ENCODE measurements at regions not wholly inside any gene's neighbourhood (a gene's known extent, or its start where the extent isn't known, plus 50 kb on each side); places are given as distances from the start of the nearest gene placed in this dataset.

DNA sequence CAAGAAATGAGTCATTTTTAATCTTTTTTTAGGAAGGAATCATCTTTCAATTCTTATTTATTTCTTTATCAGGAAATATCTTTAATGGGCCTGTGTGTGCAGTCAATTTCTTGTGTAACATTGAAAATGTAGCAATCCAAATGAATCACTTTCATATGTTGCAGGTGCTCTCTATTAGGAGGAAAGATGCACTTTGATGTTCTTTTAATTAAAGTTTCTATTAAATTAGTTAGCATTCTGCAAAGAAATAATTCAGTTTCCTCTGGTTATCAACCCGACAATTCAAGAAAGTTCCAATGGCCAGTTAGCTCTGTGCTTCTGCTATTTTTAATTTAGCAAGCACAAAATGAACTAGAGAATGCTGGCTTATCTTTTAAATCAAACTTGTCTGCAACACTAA, 212.0 kb downstream of the PCDH17 start:
- no peaks in the 10 kb centered on the region for H3K27me3 ChIP-seq (ENCODE audit: insufficient read depth, low read length, poor library complexity, severe bottlenecking)
- no peak overlapping the region for H2AFZ ChIP-seq (ENCODE audit: low read length)
- no peaks in the 10 kb centered on the region for H3K79me2 ChIP-seq (ENCODE audit: insufficient read depth, low read length)
- no peaks in the 10 kb centered on the region for H3K9me2 ChIP-seq (replicated peaks; ENCODE audit: low read depth, low read length)
- no peak overlapping the region for H3K4me3 ChIP-seq (ENCODE audit: low read length, poor library complexity, severe bottlenecking)
- H3K36me3 ChIP-seq (ENCODE audit: insufficient read depth, low read length) = no peaks in the 10 kb centered on the region
- peaks cover 5% of the 10 kb centered on the region; the same call in 1 of the 2 replicates for H3K9me3 ChIP-seq (ENCODE audit: insufficient read depth, low read depth, low read length)
- H3K4me2 ChIP-seq (ENCODE audit: low read depth, low read length, poor library complexity, severe bottlenecking) = no peak overlapping the region
- H3K9ac ChIP-seq (ENCODE audit: low read depth, low read length, poor library complexity, severe bottlenecking) = no peak overlapping the region
- no peaks in the 10 kb centered on the region for H4K20me1 ChIP-seq (ENCODE audit: insufficient read depth, low read length, poor library complexity, severe bottlenecking)
- H3F3A ChIP-seq (ENCODE audit: low read depth) = no peaks in the 10 kb centered on the region
- TF ChIP-seq, protein P1, sequence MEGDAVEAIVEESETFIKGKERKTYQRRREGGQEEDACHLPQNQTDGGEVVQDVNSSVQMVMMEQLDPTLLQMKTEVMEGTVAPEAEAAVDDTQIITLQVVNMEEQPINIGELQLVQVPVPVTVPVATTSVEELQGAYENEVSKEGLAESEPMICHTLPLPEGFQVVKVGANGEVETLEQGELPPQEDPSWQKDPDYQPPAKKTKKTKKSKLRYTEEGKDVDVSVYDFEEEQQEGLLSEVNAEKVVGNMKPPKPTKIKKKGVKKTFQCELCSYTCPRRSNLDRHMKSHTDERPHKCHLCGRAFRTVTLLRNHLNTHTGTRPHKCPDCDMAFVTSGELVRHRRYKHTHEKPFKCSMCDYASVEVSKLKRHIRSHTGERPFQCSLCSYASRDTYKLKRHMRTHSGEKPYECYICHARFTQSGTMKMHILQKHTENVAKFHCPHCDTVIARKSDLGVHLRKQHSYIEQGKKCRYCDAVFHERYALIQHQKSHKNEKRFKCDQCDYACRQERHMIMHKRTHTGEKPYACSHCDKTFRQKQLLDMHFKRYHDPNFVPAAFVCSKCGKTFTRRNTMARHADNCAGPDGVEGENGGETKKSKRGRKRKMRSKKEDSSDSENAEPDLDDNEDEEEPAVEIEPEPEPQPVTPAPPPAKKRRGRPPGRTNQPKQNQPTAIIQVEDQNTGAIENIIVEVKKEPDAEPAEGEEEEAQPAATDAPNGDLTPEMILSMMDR (conservative IDR thresholded peaks at IDR 0.05; ENCODE audit: low read length) = no peak
- no peak for TF ChIP-seq EZH2phosphoT487 (IDR thresholded peaks at IDR 0.05; ENCODE audit: borderline replicate concordance)
- H3K4me1 ChIP-seq (ENCODE audit: insufficient read depth, low read length, poor library complexity, severe bottlenecking) = no peaks in the 10 kb centered on the region

DNA sequence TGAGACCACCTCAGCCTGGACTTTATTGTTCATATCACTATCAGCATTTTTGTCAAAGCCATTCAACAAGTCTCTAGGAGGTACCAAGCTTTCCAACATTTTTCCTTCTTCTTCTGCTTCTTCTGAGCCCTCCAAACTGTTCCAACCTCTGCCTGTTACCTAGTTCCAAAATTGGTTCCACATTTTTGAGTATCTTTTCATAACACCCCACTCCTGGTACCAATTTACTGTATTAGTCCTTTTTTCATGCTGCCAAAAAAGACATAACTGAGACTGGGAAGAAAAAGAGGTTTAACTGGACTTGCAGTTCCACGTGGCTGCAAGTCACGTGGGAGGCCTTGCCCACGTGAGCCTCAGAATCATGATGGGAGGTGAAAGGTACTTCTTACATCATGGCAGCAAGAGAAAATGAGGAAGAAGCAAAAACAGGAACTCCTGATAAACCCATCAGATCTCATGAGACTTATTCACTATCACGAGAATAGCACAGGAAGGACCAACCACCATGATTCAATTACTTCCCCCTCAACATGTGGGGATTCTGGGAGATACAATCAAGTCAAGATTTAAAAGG, 215.1 kb downstream of the PCDH17 start:
- H3K9me2 ChIP-seq (replicated peaks; ENCODE audit: low read depth, low read length) = no peaks in the 10 kb centered on the region
- TF ChIP-seq, protein P1 (conservative IDR thresholded peaks at IDR 0.05; ENCODE audit: low read length) = no peak
- TF ChIP-seq EZH2phosphoT487 (IDR thresholded peaks at IDR 0.05; ENCODE audit: borderline replicate concordance) = no peak
- H3F3A ChIP-seq (ENCODE audit: low read depth) = no peaks in the 10 kb centered on the region

DNA sequence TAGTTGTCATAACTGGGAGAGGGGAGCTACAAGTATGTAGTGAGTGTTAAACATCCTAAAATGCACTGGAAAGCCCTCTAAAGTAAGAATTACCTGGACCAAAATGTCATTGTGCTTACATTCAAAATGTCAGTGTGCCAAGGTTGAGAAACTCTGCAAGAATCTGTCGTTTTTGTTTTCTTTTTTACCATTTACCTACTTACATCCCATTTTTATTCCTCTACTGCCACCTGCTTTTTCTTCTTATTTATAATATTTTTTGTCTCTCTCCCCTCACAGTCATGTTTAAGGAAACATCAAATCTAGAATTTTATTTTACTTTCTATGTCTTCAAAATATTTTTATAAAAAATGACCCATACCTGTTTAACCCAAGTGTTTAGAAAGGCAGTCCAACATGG, 226.4 kb downstream of the PCDH17 start:
- Histone ChIP-seq H3K4me3 (ENCODE audit: low read length, poor library complexity, severe bottlenecking) (no peak overlapping the region), H3K27me3 (ENCODE audit: insufficient read depth, low read length, poor library complexity, severe bottlenecking) (no peaks in the 10 kb centered on the region), H3K9me3 (ENCODE audit: insufficient read depth, low read depth, low read length) (no peaks in the 10 kb centered on the region), H3K4me2 (ENCODE audit: low read depth, low read length, poor library complexity, severe bottlenecking) (no peak overlapping the region), H3K9ac (ENCODE audit: low read depth, low read length, poor library complexity, severe bottlenecking) (no peak overlapping the region), H3K9me2 (replicated peaks; ENCODE audit: low read depth, low read length) (no peaks in the 10 kb centered on the region), H3K36me3 (ENCODE audit: insufficient read depth, low read length) (no peaks in the 10 kb centered on the region), H3F3A (ENCODE audit: low read depth) (no peaks in the 10 kb centered on the region), H2AFZ (ENCODE audit: low read length) (no peak overlapping the region), H4K20me1 (ENCODE audit: insufficient read depth, low read length, poor library complexity, severe bottlenecking) (no peaks in the 10 kb centered on the region), H3K4me1 (ENCODE audit: insufficient read depth, low read length, poor library complexity, severe bottlenecking) (no peaks in the 10 kb centered on the region), H3K79me2 (ENCODE audit: insufficient read depth, low read length) (no peaks in the 10 kb centered on the region)
- TF ChIP-seq, protein P1 (conservative IDR thresholded peaks at IDR 0.05; ENCODE audit: low read length) = no peak

More for the DNA sequence above, 215.1 kb downstream of the PCDH17 start:
- Histone ChIP-seq H3K36me3 (ENCODE audit: insufficient read depth, low read length) (no peaks in the 10 kb centered on the region), H3K79me2 (ENCODE audit: insufficient read depth, low read length) (no peaks in the 10 kb centered on the region), H4K20me1 (ENCODE audit: insufficient read depth, low read length, poor library complexity, severe bottlenecking) (no peaks in the 10 kb centered on the region), H3K27me3 (ENCODE audit: insufficient read depth, low read length, poor library complexity, severe bottlenecking) (no peaks in the 10 kb centered on the region), H3K4me1 (ENCODE audit: insufficient read depth, low read length, poor library complexity, severe bottlenecking) (no peaks in the 10 kb centered on the region), H3K9ac (ENCODE audit: low read depth, low read length, poor library complexity, severe bottlenecking) (no peak overlapping the region), H2AFZ (ENCODE audit: low read length) (no peak overlapping the region), H3K9me3 (ENCODE audit: insufficient read depth, low read depth, low read length) (peaks cover 5% of the 10 kb centered on the region; the same call in 1 of the 2 replicates), H3K4me2 (ENCODE audit: low read depth, low read length, poor library complexity, severe bottlenecking) (no peak overlapping the region), H3K4me3 (ENCODE audit: low read length, poor library complexity, severe bottlenecking) (no peak overlapping the region)
